OCI-LY3 (cell line): ENCODE measurements at regions not wholly inside any gene's neighbourhood (a gene's known extent, or its start where the extent isn't known, plus 50 kb on each side); places are given as distances from the start of the nearest gene placed in this dataset.

Source experiments
- H2AFZ ChIP-seq: fragments of 200-600, 300-600 bp; shearing (Covaris generic); 2 replicates; pipeline ENCODE4 v1.6.0; 2014; ENCODE audit warnings: antibody characterized with exemption, low read depth, low read length
- H3K27ac ChIP-seq: fragments of 200-600, 300-600 bp; sonication (generic); 2 replicates; pipeline ENCODE4 v1.5.1; 2014; ENCODE audit warnings: mild to moderate bottlenecking, low read length, moderate library complexity, mixed read lengths
- H3K27me3 ChIP-seq: fragments of 200-600, 300-600 bp; sonication (generic); 2 replicates; pipeline ENCODE4 v1.6.1; 2014; ENCODE audit warnings: low read depth, low read length, mixed read lengths
- H3K36me3 ChIP-seq: fragments of 200-600, 300-600 bp; sonication (generic); replicated peaks from 2 replicates; pipeline ENCODE3; 2014; ENCODE audit warnings: low read depth, low read length, mixed read lengths
- H3K4me1 ChIP-seq: fragments of 300-600, 200-600 bp; sonication (generic); 2 replicates; pipeline ENCODE4 v1.6.1; 2014; ENCODE audit warnings: low read length, mixed read lengths
- H3K4me2 ChIP-seq: fragments of 200-600, 300-600 bp; sonication (generic); 2 replicates; pipeline ENCODE4 v1.6.1; 2014; ENCODE audit warnings: low read length, mixed read lengths
- H3K4me3 ChIP-seq: fragments of 300-600, 200-600 bp; sonication (generic); 2 replicates; pipeline ENCODE4 v1.5.1; 2014; ENCODE audit warnings: antibody characterized with exemption, mild to moderate bottlenecking, low read length, moderate library complexity
- H3K79me2 ChIP-seq: fragments of 300-600, 200-600 bp; shearing (Covaris generic); 2 replicates; pipeline ENCODE4 v1.6.1; 2014; ENCODE audit warnings: mild to moderate bottlenecking, low read length, mixed read lengths
- H3K9ac ChIP-seq: fragments of 300-600, 200-600 bp; shearing (Covaris generic); 2 replicates; pipeline ENCODE4 v1.6.0; 2014; ENCODE audit warnings: mild to moderate bottlenecking, low read length, moderate library complexity
- H3K9me3 ChIP-seq: fragments of 200-600, 300-600 bp; shearing (Covaris generic); 2 replicates; pipeline ENCODE4 v1.6.1; 2014; ENCODE audit warnings: low read length, mixed read lengths; ENCODE audit not compliant: insufficient read depth
- H4K20me1 ChIP-seq: fragments of 200-600, 300-600 bp; sonication (generic); 2 replicates; pipeline ENCODE4 v1.6.1; 2016; ENCODE audit warnings: low read length, mixed read lengths; ENCODE audit not compliant: insufficient read depth
- CTCF ChIP-seq: fragments of 200-600, 300-600 bp; sonication (generic); IDR thresholded peaks from 2 replicates; pipeline ENCODE4 v1.5.1; 2014; ENCODE audit warnings: antibody characterized with exemption, low read length, low read depth
- EZH2phosphoT487 ChIP-seq: fragments of 200-600 bp; shearing (Covaris generic); IDR thresholded peaks from 2 replicates; pipeline ENCODE4 v1.6.1; 2018; ENCODE audit warnings: antibody characterized with exemption, mixed run types, low read depth

- Histone ChIP-seq H3K9me3 (no peaks in the 10 kb centered on the region), H3K4me3 (no peak overlapping the region), H3K27me3 (no peaks in the 10 kb centered on the region), H2AFZ (no peak overlapping the region), H3K79me2 (no peaks in the 10 kb centered on the region), H3K9ac (no peak overlapping the region), H4K20me1 (no peaks in the 10 kb centered on the region), H3K4me1 (peaks cover 61% of the 10 kb centered on the region), H3K36me3 (no peaks in the 10 kb centered on the region), H3K27ac (no peak overlapping the region), H3K4me2 (no peak overlapping the region)
- TF ChIP-seq CTCF (no peak), EZH2phosphoT487 (no peak)
These were observed 273.6 kb upstream of the BTG1 start for GRCh38 chr12:92419201-92419600.

GRCh38 chr12:92418381-92418780 lies 272.7 kb upstream of the BTG1 start:
- Histone ChIP-seq H3K27me3 (no peaks in the 10 kb centered on the region), H3K36me3 (no peaks in the 10 kb centered on the region), H3K4me1 (peaks cover 53% of the 10 kb centered on the region), H3K79me2 (no peaks in the 10 kb centered on the region), H4K20me1 (no peaks in the 10 kb centered on the region), H3K9ac (no peak overlapping the region), H2AFZ (no peak overlapping the region), H3K4me3 (no peak overlapping the region), H3K27ac (no peak overlapping the region), H3K4me2 (peak overlapping the region; percentile 39), H3K9me3 (no peaks in the 10 kb centered on the region)
- no peak for TF ChIP-seq CTCF

GRCh38 chr12:92417373-92417772 lies 271.7 kb upstream of the BTG1 start:
- H4K20me1 ChIP-seq = no peaks in the 10 kb centered on the region
- no peak overlapping the region for H3K4me3 ChIP-seq
- no peak overlapping the region for H3K9ac ChIP-seq
- no peak overlapping the region for H2AFZ ChIP-seq
- no peak overlapping the region for H3K4me2 ChIP-seq
- H3K27me3 ChIP-seq = no peaks in the 10 kb centered on the region
- no peaks in the 10 kb centered on the region for H3K9me3 ChIP-seq
- no peaks in the 10 kb centered on the region for H3K36me3 ChIP-seq
- no peak overlapping the region for H3K27ac ChIP-seq
- H3K79me2 ChIP-seq = no peaks in the 10 kb centered on the region
- TF ChIP-seq CTCF = no peak
- TF ChIP-seq EZH2phosphoT487 = no peak
- H3K4me1 ChIP-seq = peaks cover 56% of the 10 kb centered on the region

- H3K27me3 ChIP-seq = no peaks in the 10 kb centered on the region
- TF ChIP-seq EZH2phosphoT487 (no peak), CTCF (no peak)
- H3K4me2 ChIP-seq = peak overlapping the region; percentile 48
- H4K20me1 ChIP-seq = no peaks in the 10 kb centered on the region
- H3K79me2 ChIP-seq = no peaks in the 10 kb centered on the region
- H3K36me3 ChIP-seq = no peaks in the 10 kb centered on the region
- no peak overlapping the region for H3K27ac ChIP-seq
- no peak overlapping the region for H3K9ac ChIP-seq
- H3K9me3 ChIP-seq = no peaks in the 10 kb centered on the region
- peaks cover 53% of the 10 kb centered on the region for H3K4me1 ChIP-seq
- H2AFZ ChIP-seq = peak overlapping the region; percentile 12
- no peak overlapping the region; the same call in 1 of the 2 replicates for H3K4me3 ChIP-seq
These were observed 270.8 kb upstream of the BTG1 start for GRCh38 chr12:92416385-92416812.
